LNCaP clone FGC (cell line): ENCODE measurements at regions not wholly inside any gene's neighbourhood (a gene's known extent, or its start where the extent isn't known, plus 50 kb on each side); places are given as distances from the start of the nearest gene placed in this dataset.

Experiments
- DNase-seq: peaks from one replicate; pipeline ENCODE4 v3.0.0-alpha.2; 2011; ENCODE audit warnings: low read depth
- H3K4me3 ChIP-seq: 2 replicates; pipeline ENCODE4 v1.5.1; 2011; ENCODE audit warnings: mild to moderate bottlenecking, low read depth, low read length, control low read depth
- TF ChIP-seq, protein P1 (sequence below): IDR thresholded peaks from 2 replicates; pipeline ENCODE4 v1.5.1; 2012; ENCODE audit warnings: mild to moderate bottlenecking; ENCODE audit not compliant: control insufficient read depth, insufficient read depth; ENCODE audit errors: extremely low read depth

DNA sequence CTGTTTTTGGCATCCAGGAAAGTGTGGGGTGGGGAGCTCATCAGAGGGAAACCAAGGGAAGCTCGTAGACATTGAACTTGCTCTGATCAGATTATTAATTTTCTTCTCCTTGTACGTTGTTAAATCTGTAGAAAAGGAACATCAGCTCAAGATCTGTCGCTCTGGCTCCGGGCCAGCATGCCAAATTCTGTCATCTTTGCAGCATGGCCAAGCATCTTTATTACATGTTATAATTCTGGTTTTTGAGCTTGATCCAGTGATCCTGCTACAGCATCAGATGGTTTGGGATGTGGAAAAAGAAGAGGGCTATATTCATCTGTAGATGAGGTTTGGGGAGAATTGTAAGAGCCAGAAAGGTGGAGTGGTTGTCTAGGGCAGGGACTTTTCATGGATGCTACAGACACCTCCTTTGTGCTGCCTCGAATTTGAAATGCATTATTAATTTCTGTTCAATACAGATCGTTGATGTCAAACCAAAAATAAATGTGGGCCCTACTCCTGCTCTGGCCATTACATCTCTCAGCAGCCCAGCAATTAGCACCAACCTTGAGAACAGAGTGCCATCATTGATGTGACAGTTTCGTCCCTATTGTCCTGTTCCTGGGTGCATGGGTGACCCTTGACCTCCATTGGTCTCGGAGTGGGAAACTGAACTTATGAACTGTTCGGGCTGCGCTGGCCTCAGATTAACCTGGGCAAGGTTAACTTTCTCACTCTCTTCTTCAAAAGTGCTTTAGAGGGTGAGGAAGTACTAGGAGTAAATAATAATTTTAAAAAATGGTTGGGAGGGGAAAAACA is 250.8 kb downstream of the SOX4 start:
- TF ChIP-seq, protein P1, sequence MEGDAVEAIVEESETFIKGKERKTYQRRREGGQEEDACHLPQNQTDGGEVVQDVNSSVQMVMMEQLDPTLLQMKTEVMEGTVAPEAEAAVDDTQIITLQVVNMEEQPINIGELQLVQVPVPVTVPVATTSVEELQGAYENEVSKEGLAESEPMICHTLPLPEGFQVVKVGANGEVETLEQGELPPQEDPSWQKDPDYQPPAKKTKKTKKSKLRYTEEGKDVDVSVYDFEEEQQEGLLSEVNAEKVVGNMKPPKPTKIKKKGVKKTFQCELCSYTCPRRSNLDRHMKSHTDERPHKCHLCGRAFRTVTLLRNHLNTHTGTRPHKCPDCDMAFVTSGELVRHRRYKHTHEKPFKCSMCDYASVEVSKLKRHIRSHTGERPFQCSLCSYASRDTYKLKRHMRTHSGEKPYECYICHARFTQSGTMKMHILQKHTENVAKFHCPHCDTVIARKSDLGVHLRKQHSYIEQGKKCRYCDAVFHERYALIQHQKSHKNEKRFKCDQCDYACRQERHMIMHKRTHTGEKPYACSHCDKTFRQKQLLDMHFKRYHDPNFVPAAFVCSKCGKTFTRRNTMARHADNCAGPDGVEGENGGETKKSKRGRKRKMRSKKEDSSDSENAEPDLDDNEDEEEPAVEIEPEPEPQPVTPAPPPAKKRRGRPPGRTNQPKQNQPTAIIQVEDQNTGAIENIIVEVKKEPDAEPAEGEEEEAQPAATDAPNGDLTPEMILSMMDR = no peak
- no peak for DNase-seq
- H3K4me3 ChIP-seq = no peak overlapping the region

DNA sequence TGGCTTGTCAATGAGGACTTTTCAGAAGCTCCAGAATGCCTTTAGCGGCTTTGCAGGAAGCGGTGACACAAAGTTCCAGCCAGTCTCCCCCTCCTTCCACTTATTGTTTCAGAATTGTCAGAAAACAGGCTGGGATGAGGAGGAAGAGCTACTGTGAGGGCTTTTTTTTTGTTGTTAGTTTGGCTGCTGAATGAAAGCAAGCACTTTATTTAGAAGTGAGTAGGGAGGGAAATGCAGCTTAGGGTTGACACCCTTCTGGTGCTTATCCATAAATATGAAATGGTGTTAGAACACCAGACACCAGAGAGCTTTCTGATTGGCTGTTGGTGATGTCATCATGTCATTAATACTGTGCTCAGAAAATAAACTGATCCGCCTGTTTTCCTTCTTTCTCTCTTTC is 251.5 kb downstream of the SOX4 start:
- TF ChIP-seq, protein P1 = no peak
- H3K4me3 ChIP-seq = no peak overlapping the region
- DNase-seq = no peak

DNA sequence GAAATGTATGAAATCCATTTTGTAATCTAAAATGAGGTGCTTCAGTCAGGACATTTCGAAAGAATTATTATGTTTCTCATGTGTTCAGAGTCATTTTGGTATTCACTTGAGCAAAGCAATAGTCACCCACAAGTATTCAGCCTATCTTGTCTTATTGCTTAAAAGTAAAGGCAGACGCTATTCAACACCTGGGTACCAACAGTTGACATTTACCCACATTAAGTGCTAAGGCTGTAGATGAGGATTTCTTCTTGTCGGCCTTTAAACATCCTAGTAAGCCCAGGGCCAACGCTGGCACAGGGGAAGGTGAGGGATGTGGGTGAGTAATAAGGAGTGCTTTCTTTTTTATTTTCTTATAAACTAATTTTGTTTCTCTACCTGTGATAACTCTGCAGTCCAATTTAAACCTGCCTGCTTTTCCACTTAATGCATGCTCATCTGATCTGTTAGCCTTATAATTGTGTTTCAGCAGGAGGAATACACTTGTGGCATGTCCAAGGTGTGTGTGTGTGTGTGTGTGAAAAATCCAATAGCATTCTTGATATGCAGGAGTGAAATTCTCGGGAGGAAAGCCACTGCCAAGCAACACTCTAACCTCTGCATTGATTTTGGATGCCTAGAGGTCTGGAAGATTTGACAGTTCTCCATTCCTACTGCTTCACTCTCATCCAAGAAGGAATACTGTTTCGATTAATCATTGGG is 252.0 kb downstream of the SOX4 start:
- TF ChIP-seq, protein P1 = no peak
- DNase-seq = no peak
- H3K4me3 ChIP-seq = no peak overlapping the region

DNA sequence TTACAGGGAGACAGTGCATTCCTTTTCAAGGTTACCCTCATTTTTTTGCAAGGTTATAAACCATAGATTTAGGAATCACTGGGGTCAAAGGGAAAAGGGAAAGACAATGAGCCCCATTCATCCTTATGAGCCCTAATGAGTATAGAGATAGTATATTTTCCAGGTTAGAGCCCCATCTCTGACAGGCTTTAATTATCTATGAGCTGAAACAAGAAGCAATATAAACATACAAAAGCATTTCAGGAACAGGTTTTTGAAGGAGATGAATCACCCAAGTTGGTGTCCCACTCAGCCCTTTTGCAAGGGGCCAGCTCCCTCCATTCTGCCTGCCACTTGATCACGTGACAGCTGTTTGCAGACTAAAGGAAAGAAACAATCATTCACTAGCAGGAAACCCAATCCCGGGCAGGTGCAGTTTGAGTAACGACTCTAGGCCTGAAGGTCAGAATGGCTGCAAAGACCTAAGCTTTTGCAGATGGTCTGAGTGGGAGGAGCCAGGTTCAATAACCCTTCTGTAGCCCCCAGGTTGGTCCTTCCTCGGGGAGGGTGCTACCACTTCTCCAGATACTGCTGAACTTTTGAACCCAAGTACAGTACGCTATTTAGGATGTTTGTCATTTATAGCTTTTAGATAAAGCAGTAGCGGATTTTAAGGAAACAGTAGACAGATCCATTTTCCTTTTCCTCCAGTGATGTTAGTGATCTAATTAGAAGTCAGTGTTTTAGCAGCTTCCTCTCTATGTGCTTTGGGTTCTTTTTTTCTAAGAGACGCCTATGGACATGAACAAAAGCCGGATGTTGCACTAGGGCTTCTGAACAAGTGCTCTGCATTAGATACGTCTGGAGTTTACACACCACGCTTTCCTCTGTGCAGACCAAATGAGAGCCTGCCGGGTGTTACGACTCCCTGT is 253.2 kb downstream of the SOX4 start:
- TF ChIP-seq, protein P1 = no peak
- H3K4me3 ChIP-seq = no peak overlapping the region
- no peak for DNase-seq

DNA sequence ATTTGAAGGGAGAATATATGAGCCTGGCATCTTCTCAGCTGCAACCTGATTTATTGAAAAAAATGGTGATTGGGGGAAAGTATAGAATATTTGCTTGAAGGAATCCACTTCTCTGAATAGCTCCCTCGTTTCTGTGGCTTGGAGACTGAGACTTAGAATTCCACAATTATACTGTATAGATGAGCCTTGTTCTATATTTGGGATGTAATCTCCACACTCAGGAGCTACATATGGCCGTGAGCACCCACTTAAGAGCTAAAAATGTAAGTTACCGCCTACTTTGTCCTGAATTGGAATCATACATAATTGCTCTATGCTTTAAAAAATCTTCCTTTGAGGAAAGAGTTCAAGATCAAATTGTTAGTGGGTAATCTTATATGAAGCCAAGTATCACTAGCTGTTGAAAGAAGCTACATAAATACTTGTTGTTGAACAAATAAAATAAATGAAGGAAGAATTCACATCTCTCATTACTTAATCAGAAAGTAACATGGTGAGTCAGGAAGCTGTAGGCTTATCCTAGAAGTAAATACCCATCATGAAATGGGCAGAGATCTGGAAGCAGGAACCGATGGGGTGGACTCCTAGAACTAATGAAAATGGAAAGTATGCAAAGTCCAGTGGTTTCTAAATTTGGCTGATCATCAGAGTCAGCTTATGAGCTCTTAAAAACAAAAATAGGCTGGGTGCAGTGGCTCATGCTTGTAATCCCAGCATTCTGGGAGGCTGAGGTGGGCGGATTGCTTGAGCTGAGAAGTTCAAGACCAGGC is 254.3 kb downstream of the SOX4 start:
- H3K4me3 ChIP-seq = no peak overlapping the region
- TF ChIP-seq, protein P1 = no peak
- no peak for DNase-seq

DNA sequence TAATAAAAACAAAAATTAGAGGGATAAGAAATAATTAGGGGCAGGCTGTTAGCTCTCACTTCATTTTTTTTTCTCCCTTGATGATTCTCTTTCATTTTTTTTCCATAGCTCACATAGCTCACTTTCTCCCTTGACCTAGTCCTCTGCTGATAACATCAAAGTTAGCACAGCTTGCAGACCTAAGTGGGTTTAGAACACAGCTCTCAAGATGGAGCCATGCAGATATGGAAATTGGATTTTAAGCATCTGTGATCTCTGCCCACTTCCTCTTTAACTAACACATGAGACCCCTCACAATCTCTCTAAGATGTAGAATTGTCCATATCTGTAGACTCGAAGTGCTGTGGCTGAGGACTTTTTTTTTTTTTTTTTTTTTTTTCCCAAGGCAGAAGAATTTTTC is 257.1 kb downstream of the SOX4 start:
- no peak overlapping the region for H3K4me3 ChIP-seq
- TF ChIP-seq, protein P1 = no peak
- DNase-seq = no peak
